ENCODE measurements at regions not wholly inside any gene's neighbourhood (a gene's known extent, or its start where the extent isn't known, plus 50 kb on each side); places are given as distances from the start of the nearest gene placed in this dataset.

DNA sequence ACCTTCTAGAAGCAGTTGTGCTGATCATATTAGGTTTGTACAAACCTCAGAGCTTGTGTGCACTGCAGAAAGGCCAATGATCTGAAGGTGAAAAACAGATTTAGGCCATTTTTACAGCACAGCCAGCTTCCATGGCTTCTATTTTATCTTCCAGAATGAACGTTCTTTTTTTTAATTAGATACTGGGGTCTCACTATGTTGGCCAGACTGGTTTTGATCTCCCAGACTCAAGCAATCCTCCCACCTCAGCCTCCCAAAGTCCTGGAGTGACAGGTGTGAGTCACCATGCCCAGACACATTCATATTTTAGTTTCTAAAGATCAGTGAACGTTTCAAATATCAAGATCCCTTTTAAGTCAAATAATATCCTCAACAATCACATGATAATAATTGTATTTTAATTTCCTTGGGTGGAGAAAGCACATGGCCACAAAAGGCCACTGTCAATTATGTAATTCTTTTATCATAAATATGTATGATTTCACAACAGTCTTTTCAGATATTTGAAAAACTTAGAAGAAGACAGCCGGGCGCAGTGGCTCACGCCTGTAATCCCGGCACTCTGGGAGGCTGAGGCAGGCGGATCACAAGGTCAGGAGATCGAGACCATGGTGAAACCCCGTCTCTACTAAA lies 326.7 kb upstream of the JARID2 start:
- no peak for TF ChIP-seq TCF4 (CRISPR knock-in tag; IDR thresholded peaks at IDR 0.05; ENCODE audit: borderline replicate concordance)
- no peak for TF ChIP-seq ARNTL (CRISPR knock-in tag; IDR thresholded peaks at IDR 0.05; ENCODE audit: borderline replicate concordance, low read depth)
- TF ChIP-seq ZNF8 (CRISPR knock-in tag; IDR thresholded peaks at IDR 0.05) = no peak
- no peak for TF ChIP-seq ZC3H10 (CRISPR knock-in tag; IDR thresholded peaks at IDR 0.05)
- no peak for TF ChIP-seq ESRRG (CRISPR knock-in tag; IDR thresholded peaks at IDR 0.05)
- TF ChIP-seq ZFP3 (CRISPR knock-in tag; IDR thresholded peaks at IDR 0.05) = no peak
- TF ChIP-seq OSR1 (CRISPR knock-in tag; IDR thresholded peaks at IDR 0.05) = no peak
- TF ChIP-seq, protein P1, sequence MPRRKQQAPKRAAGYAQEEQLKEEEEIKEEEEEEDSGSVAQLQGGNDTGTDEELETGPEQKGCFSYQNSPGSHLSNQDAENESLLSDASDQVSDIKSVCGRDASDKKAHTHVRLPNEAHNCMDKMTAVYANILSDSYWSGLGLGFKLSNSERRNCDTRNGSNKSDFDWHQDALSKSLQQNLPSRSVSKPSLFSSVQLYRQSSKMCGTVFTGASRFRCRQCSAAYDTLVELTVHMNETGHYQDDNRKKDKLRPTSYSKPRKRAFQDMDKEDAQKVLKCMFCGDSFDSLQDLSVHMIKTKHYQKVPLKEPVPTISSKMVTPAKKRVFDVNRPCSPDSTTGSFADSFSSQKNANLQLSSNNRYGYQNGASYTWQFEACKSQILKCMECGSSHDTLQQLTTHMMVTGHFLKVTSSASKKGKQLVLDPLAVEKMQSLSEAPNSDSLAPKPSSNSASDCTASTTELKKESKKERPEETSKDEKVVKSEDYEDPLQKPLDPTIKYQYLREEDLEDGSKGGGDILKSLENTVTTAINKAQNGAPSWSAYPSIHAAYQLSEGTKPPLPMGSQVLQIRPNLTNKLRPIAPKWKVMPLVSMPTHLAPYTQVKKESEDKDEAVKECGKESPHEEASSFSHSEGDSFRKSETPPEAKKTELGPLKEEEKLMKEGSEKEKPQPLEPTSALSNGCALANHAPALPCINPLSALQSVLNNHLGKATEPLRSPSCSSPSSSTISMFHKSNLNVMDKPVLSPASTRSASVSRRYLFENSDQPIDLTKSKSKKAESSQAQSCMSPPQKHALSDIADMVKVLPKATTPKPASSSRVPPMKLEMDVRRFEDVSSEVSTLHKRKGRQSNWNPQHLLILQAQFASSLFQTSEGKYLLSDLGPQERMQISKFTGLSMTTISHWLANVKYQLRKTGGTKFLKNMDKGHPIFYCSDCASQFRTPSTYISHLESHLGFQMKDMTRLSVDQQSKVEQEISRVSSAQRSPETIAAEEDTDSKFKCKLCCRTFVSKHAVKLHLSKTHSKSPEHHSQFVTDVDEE (CRISPR knock-in tag; IDR thresholded peaks at IDR 0.05) = no peak
- TF ChIP-seq, protein P2, sequence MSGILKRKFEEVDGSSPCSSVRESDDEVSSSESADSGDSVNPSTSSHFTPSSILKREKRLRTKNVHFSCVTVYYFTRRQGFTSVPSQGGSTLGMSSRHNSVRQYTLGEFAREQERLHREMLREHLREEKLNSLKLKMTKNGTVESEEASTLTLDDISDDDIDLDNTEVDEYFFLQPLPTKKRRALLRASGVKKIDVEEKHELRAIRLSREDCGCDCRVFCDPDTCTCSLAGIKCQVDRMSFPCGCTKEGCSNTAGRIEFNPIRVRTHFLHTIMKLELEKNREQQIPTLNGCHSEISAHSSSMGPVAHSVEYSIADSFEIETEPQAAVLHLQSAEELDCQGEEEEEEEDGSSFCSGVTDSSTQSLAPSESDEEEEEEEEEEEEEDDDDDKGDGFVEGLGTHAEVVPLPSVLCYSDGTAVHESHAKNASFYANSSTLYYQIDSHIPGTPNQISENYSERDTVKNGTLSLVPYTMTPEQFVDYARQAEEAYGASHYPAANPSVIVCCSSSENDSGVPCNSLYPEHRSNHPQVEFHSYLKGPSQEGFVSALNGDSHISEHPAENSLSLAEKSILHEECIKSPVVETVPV (CRISPR knock-in tag; IDR thresholded peaks at IDR 0.05) = no peak
- TF ChIP-seq BACH2 (CRISPR knock-in tag; IDR thresholded peaks at IDR 0.05; ENCODE audit: borderline replicate concordance) = no peak
- TF ChIP-seq, protein P3, sequence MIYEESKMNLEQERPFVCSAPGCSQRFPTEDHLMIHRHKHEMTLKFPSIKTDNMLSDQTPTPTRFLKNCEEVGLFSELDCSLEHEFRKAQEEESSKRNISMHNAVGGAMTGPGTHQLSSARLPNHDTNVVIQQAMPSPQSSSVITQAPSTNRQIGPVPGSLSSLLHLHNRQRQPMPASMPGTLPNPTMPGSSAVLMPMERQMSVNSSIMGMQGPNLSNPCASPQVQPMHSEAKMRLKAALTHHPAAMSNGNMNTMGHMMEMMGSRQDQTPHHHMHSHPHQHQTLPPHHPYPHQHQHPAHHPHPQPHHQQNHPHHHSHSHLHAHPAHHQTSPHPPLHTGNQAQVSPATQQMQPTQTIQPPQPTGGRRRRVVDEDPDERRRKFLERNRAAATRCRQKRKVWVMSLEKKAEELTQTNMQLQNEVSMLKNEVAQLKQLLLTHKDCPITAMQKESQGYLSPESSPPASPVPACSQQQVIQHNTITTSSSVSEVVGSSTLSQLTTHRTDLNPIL (CRISPR knock-in tag; IDR thresholded peaks at IDR 0.05; ENCODE audit: low read depth) = no peak
